SU-DHL-6 (cell line): ENCODE measurements at regions not wholly inside any gene's neighbourhood (a gene's known extent, or its start where the extent isn't known, plus 50 kb on each side); places are given as distances from the start of the nearest gene placed in this dataset.

Experiments used
- H2AFZ ChIP-seq: fragments of 200-600 bp; sonication (generic); 2 replicates; pipeline ENCODE4 v1.6.1; 2014; ENCODE audit warnings: low read depth, mild to moderate bottlenecking, moderate library complexity, mixed read lengths, antibody characterized with exemption, low read length; ENCODE audit not compliant: severe bottlenecking
- H3F3A ChIP-seq: fragments of 200-600 bp; shearing (Covaris generic); 2 replicates; pipeline ENCODE4 v1.6.0; 2016; ENCODE audit warnings: antibody characterized with exemption, mild to moderate bottlenecking; ENCODE audit not compliant: insufficient read depth
- H3K27ac ChIP-seq: fragments of 200-600 bp; sonication (generic); 2 replicates; pipeline ENCODE4 v1.5.1; 2016; ENCODE audit warnings: low read depth, mild to moderate bottlenecking, low read length, moderate library complexity, mixed read lengths
- H3K27me3 ChIP-seq: fragments of 200-600 bp; sonication (generic), shearing (Covaris generic); 2 replicates; pipeline ENCODE4 v1.6.0; 2014; ENCODE audit warnings: mild to moderate bottlenecking, low read length
- H3K36me3 ChIP-seq: fragments of 200-600 bp; sonication (generic); 2 replicates; pipeline ENCODE4 v1.6.1; 2014; ENCODE audit warnings: mild to moderate bottlenecking, low read length, mixed read lengths
- H3K4me2 ChIP-seq: fragments of 300-600, 200-600 bp; shearing (Covaris generic), sonication (generic); 2 replicates; pipeline ENCODE4 v1.6.0; 2014; ENCODE audit warnings: low read length, low read depth, mild to moderate bottlenecking; ENCODE audit not compliant: poor library complexity, severe bottlenecking
- H3K4me3 ChIP-seq: fragments of 200-600 bp; sonication (generic); 2 replicates; pipeline ENCODE4 v1.5.1; 2014; ENCODE audit warnings: antibody characterized with exemption, low read length, mild to moderate bottlenecking, mixed read lengths; ENCODE audit not compliant: insufficient read depth, poor library complexity, severe bottlenecking
- H3K79me2 ChIP-seq: fragments of 200-600 bp; sonication (generic); 2 replicates; pipeline ENCODE4 v1.6.1; 2014; ENCODE audit warnings: mild to moderate bottlenecking, low read length, moderate library complexity; ENCODE audit not compliant: insufficient read depth
- H3K9ac ChIP-seq: fragments of 200-600 bp; sonication (generic); 2 replicates; pipeline ENCODE4 v1.7.0; 2014; ENCODE audit warnings: mild to moderate bottlenecking, low read length
- H3K9me2 ChIP-seq: fragments of 200-600 bp; sonication (generic); replicated peaks from 2 replicates; pipeline ENCODE4 v1.6.1; 2014; ENCODE audit warnings: low read length; ENCODE audit not compliant: insufficient read depth
- H3K9me3 ChIP-seq: fragments of 200-600 bp; sonication (generic); 2 replicates; pipeline ENCODE4 v1.6.1; 2014; ENCODE audit warnings: low read length, mixed read lengths; ENCODE audit not compliant: insufficient read depth
- H4K20me1 ChIP-seq: fragments of 200-600 bp; sonication (generic); 2 replicates; pipeline ENCODE4 v1.6.1; 2014; ENCODE audit warnings: low read depth, mild to moderate bottlenecking, antibody characterized with exemption, low read length, moderate library complexity, mixed read lengths
- CTCF ChIP-seq: fragments of 200-600 bp; sonication (generic); IDR thresholded peaks from one replicate; pipeline ENCODE4 v1.5.1; 2017; ENCODE audit warnings: antibody characterized with exemption, mild to moderate bottlenecking, low read length, moderate library complexity; ENCODE audit not compliant: insufficient read depth, poor library complexity, severe bottlenecking
- EZH2phosphoT487 ChIP-seq: fragments of 200-600 bp; sonication (generic), shearing (Covaris generic); conservative IDR thresholded peaks from 2 replicates; pipeline ENCODE4 v1.6.1; 2018; ENCODE audit warnings: mild to moderate bottlenecking, antibody characterized with exemption, low read length, moderate library complexity, mixed read lengths

DNA sequence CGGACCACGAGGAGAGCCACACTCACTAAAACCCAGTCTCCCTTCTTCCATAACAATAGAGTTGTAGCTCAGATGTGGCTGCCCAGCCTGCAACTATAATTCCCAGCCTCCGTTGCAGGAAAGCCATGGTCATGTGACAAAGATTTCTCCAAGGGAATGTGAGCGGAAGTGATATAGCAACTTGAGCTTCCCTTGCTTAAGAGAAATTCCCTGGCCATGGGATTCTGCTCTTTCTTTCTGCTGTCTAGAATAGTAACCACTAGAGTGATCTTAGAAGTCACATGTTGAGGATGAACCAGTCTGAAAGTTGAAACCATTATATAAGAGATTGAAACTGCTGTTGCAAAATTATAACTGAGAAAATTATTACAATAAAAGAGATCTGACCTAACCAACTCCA is 86.4 kb upstream of the MED14 start:
- H3K9ac ChIP-seq = no peak overlapping the region
- H4K20me1 ChIP-seq = no peaks in the 10 kb centered on the region
- no peaks in the 10 kb centered on the region for H3F3A ChIP-seq
- H3K9me3 ChIP-seq = no peaks in the 10 kb centered on the region
- no peak overlapping the region for H3K27ac ChIP-seq
- H3K79me2 ChIP-seq = no peaks in the 10 kb centered on the region
- no peaks in the 10 kb centered on the region for H3K9me2 ChIP-seq
- H2AFZ ChIP-seq = no peak overlapping the region
- no peak overlapping the region for H3K4me3 ChIP-seq
- TF ChIP-seq CTCF (no peak), EZH2phosphoT487 (no peak)
- H3K4me2 ChIP-seq = no peak overlapping the region
- H3K36me3 ChIP-seq = no peaks in the 10 kb centered on the region
- H3K27me3 ChIP-seq = no peaks in the 10 kb centered on the region

DNA sequence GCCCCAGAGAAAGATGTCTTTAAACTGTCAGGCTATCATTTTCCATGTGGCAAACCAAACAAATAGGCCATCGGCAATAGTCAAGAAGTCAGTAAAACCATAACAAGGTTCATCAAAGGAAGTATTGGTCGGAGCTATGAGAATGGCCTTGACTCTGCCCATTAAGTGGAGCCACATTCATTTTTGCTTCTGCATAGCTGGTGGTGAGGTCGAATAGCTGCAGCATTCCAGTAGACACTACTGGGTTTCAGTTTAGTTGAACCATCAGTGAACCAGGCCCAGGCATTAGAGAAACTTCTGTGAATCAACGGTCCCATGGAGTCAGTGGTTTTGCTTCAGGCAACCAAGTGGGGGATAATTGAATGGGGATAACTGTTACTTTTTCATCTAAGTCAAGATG is 92.0 kb upstream of the MED14 start:
- TF ChIP-seq EZH2phosphoT487 = no peak
- H3F3A ChIP-seq = no peaks in the 10 kb centered on the region
- no peaks in the 10 kb centered on the region for H3K79me2 ChIP-seq
- no peak overlapping the region for H2AFZ ChIP-seq
- no peaks in the 10 kb centered on the region for H3K36me3 ChIP-seq
- no peaks in the 10 kb centered on the region for H3K9me2 ChIP-seq
- no peak overlapping the region for H3K27ac ChIP-seq
- no peaks in the 10 kb centered on the region for H3K27me3 ChIP-seq
- H4K20me1 ChIP-seq = no peaks in the 10 kb centered on the region
- H3K4me2 ChIP-seq = no peak overlapping the region
- H3K9me3 ChIP-seq = no peaks in the 10 kb centered on the region
- no peak overlapping the region for H3K4me3 ChIP-seq
- H3K9ac ChIP-seq = no peak overlapping the region

GRCh38 chrX:40831750-40832149 is 96.4 kb upstream of the MED14 start:
- no peak overlapping the region for H2AFZ ChIP-seq
- H3K27me3 ChIP-seq = no peaks in the 10 kb centered on the region
- no peak overlapping the region for H3K4me3 ChIP-seq
- no peaks in the 10 kb centered on the region for H4K20me1 ChIP-seq
- no peaks in the 10 kb centered on the region for H3K9me3 ChIP-seq
- no peaks in the 10 kb centered on the region for H3F3A ChIP-seq
- no peaks in the 10 kb centered on the region for H3K79me2 ChIP-seq
- H3K36me3 ChIP-seq = no peaks in the 10 kb centered on the region
- no peak overlapping the region for H3K4me2 ChIP-seq
- H3K27ac ChIP-seq = no peak overlapping the region
- H3K9me2 ChIP-seq = no peaks in the 10 kb centered on the region
- no peak overlapping the region for H3K9ac ChIP-seq
- TF ChIP-seq EZH2phosphoT487 (no peak), CTCF (no peak)

- Histone ChIP-seq H3K4me2 (no peak overlapping the region), H3K9me3 (no peaks in the 10 kb centered on the region), H2AFZ (no peak overlapping the region), H3K27me3 (no peaks in the 10 kb centered on the region), H3K27ac (no peak overlapping the region), H3K4me3 (no peak overlapping the region), H3K36me3 (no peaks in the 10 kb centered on the region), H3K79me2 (no peaks in the 10 kb centered on the region), H3K9me2 (no peaks in the 10 kb centered on the region), H3F3A (no peaks in the 10 kb centered on the region), H4K20me1 (no peaks in the 10 kb centered on the region), H3K9ac (no peak overlapping the region)
- TF ChIP-seq EZH2phosphoT487 (no peak), CTCF (no peak)
These were observed 97.4 kb upstream of the MED14 start for GRCh38 chrX:40832723-40833122.
